Superior temporal gyrus (tissue), 1 donor: ENCODE measurements at regions not wholly inside any gene's neighbourhood (a gene's known extent, or its start where the extent isn't known, plus 50 kb on each side); places are given as distances from the start of the nearest gene placed in this dataset.

Source experiments
- DNase-seq: peaks from one replicate; pipeline ENCODE4 v3.0.0-alpha.2; 2016; ENCODE audit errors: extremely low spot score

GRCh38 chr12:83823386-83824045, 1089.1 kb downstream of the SLC6A15 start:
- DNase-seq: peak; percentile 31

DNA sequence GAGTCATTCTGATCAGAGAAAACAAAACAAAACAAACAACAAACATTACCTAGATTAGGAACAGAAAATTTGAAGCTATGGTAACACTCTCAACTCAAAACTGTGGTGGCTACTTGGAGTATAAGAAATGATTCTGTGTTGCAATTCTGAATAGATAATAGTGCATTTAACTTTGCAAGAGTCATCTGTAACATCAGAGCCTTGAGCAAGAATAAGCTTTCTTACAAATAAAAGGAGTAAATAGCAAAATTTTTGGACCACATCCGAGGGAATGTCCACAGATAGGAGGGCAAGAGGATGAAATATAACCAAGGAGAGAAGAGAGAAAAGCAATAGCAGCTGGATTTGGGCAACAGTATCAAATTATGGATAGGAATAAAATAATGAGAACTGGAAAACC, 1090.6 kb downstream of the SLC6A15 start:
- DNase-seq: no peak

- no peak for DNase-seq
Observed at GRCh38 chr12:83818881-83819280, 1093.7 kb downstream of the SLC6A15 start.

- no peak for DNase-seq
Observed at GRCh38 chr12:83817730-83818129, 1094.9 kb downstream of the SLC6A15 start.

- no peak for DNase-seq
Observed at GRCh38 chr12:83808591-83808990, 1104.0 kb downstream of the SLC6A15 start.

DNA sequence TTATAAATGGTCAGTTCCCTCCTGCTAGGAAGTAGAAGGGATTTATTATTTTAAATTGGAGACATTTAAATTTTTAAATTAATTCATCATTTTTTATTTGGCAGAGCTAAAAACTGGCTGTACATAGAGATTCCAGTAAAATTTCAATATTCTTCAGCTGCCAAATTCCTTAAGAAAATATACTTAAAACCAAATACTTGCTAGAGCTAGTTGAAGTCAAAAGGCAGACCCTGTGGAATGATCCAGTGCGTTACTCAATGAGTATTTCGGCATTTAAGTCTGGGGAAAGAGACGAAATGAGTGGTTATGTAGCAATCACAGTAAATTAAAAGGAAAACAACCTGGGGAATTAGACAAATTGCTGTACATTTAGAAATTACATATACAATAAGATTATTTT, 1104.7 kb downstream of the SLC6A15 start:
- DNase-seq: no peak

- DNase-seq: no peak
Observed at GRCh38 chr12:83805873-83806272, 1106.7 kb downstream of the SLC6A15 start.

GRCh38 chr12:83805156-83805772, 1107.3 kb downstream of the SLC6A15 start:
- DNase-seq: no peak

DNA sequence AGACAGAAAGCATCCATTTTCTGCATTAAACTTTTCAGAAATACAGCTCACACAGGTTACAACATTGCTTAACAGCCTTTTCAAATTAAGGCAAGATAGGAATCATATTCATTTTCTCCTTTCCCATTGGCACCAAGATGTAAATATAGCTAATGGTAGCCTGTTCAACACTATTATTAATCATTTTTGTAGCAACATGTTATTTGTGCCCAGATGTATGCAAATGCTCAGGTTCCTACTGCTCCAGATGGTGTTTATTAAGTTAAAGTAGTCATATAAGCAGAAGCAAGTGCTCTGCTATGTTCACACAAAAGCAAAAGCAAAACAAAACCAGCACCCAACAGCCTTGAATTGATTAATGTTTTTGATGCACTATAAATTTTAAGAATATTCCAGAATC, 1110.6 kb downstream of the SLC6A15 start:
- DNase-seq: no peak

DNA sequence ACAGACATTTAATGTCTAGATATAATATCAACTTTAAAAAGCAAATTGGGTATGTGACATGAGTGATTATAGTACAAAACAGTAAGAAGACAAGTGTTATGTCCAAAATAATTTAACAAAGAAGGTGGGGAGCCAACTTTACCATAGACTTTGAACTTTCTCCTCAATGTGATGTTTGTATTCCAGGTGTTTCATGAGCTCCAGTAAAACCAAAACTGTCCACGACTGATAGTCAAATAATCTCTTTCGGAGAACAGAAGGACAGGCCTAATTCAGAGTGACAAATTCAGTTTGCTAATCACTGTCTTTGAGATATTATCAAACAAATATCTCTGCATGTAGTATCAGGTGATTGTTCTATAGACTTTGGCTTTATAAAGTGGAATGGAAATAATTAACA, 1112.6 kb downstream of the SLC6A15 start:
- DNase-seq: no peak

DNA sequence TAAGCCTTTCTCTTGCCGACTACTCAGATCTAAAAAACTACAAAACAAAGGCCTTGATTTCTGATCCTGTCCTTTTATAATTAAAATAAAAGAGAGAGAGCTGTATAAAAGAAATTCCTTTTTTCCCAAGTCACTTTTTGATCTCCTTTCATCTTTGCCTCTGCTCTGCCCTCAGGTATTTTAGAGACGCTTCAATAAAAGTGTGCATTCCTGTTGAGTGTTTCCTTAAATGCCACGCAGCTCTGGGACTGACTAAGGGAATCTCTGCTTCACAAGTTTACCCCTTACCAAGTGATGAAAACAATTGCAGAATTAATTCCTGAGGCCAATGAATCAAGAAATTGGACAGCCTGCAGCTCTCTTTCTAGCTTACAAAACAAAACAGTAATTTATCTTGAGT, 1109.8 kb downstream of the TMTC2 start:
- DNase-seq: no peak

GRCh38 chr12:83793616-83794015, 1106.9 kb downstream of the TMTC2 start:
- DNase-seq: no peak

- no peak for DNase-seq
Observed at GRCh38 chr12:83784298-83784890, 1097.7 kb downstream of the TMTC2 start.

DNA sequence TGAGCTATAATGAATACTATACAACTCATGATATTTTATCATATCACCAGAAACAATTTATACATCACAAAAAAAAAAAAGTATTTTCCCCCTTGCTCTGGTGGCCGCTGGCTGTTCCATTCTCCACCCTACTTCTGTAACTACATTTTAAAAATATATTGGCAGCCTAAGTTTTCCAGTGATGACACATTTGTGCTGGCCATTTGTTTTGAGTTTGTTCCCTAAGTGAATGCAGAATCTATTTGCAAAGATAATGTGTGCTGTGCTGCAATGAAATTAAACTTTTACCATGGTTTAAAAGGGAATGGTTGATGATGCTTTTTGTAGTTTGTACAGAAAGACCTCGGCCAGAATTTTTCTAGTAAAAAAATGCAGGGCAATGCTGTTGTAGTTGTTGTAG, 1092.8 kb downstream of the TMTC2 start:
- no peak for DNase-seq

- DNase-seq: no peak
Observed at GRCh38 chr12:83769151-83769550, 1082.4 kb downstream of the TMTC2 start.

DNA sequence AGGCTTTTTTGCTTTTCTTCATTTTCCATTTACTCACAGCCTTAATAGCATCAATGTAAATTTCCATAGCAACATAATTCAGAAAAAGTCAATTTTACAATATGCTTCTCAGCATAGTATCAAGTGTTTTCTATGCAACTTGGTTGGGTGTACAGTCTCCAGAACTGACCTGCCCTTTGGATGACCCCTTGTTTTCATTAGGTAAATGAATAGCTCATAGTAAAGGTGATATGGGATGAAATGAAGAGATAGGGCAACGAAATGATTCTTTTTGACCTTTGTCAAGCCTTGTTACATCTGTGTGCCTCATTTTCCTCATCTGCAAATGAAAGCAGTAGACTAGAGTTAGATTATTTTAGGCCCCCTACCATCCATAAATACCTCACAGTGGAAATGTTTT, 1081.0 kb downstream of the TMTC2 start:
- no peak for DNase-seq

DNA sequence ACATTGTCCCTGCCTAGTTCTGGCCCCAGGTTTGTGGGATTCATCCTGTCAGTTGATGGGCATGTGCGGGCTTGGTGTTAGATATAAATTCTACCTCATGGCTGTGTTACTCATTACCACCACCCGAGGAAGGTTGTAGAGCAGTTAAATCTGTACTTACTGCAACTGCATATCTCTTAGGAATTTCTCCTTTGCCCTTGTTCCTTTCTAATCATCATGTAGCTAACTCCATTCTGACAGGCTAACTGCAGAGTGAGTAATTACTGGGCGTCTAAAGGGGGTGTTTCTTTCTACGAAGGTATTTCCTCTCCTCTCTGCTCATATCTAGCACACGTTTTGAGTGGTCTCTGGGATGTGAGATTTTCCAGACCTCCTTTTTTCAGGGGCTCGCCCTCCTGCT, 1076.7 kb downstream of the TMTC2 start:
- no peak for DNase-seq

- no peak for DNase-seq
Observed at GRCh38 chr12:83759906-83760305, 1073.2 kb downstream of the TMTC2 start.

GRCh38 chr12:83758888-83759631, 1072.4 kb downstream of the TMTC2 start:
- no peak for DNase-seq

GRCh38 chr12:83753904-83754303, 1067.2 kb downstream of the TMTC2 start:
- no peak for DNase-seq

- DNase-seq: no peak
Observed at GRCh38 chr12:83753205-83753604, 1066.5 kb downstream of the TMTC2 start.

- no peak for DNase-seq
Observed at GRCh38 chr12:83739607-83740006, 1052.9 kb downstream of the TMTC2 start.

- no peak for DNase-seq
Observed at GRCh38 chr12:83710851-83711250, 1024.1 kb downstream of the TMTC2 start.
